ENCODE measurements at regions not wholly inside any gene's neighbourhood (a gene's known extent, or its start where the extent isn't known, plus 50 kb on each side); places are given as distances from the start of the nearest gene placed in this dataset.

DNA sequence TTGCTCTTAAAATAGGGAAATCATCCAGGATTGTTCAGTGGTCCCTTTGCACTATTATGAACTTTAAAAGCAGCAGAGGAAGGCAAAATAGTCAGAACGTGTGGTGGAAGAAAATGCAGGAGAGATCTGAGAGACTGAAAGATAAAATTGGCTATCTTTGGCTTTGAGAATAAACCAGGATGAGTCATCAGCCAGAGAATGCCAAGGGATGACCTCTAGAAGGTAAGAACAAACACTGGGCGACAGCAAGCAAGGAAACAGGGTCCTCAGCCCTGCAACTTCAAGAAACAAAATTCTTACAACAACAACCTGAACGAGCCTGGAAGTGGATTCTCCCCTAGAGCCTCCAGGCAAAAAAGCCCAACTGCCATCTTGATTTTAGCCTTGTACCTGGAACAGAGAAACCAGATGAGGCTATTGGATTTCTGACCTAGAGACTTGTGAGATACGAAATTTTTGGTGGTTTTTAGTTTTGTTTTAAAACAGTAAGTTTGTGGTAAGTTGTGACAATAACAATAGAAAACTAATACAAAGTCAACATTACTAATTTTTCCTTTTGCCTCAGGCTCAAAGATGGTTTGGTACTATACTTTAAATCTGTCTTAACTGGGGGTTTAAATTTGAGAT is 130.2 kb upstream of the CNTNAP2 start:
- TF ChIP-seq CTCF (IDR thresholded peaks at IDR 0.05 in 4 of 5, conservative IDR thresholded peaks at IDR 0.05 in 1 of 5) (no peak), POLR2A (IDR thresholded peaks at IDR 0.05) (no peak)
